Astrocyte (in vitro differentiated cells and primary cell): ENCODE measurements at regions not wholly inside any gene's neighbourhood (a gene's known extent, or its start where the extent isn't known, plus 50 kb on each side); places are given as distances from the start of the nearest gene placed in this dataset.

Source experiments
- DNase-seq: peaks from one replicate; pipeline ENCODE4 v3.0.0-alpha.2; 2010; ENCODE audit warnings: low read depth
- FAIRE-seq: peaks from 2 replicates; lab custom pipeline; 2011; peaks lifted over from hg19 to GRCh38; lab: Jason Lieb, UNC
- H2AFZ ChIP-seq: 2 replicates; pipeline ENCODE4 v1.6.0; 2012; ENCODE audit warnings: low read depth, low read length, inconsistent platforms
- H3K27ac ChIP-seq: 2 replicates; pipeline ENCODE4 v1.5.1; 2011; ENCODE audit warnings: low read depth, low read length, inconsistent platforms
- H3K27me3 ChIP-seq: 2 replicates; pipeline ENCODE4 v1.6.0; 2011; ENCODE audit warnings: low read length, inconsistent platforms; ENCODE audit not compliant: insufficient read depth
- H3K36me3 ChIP-seq: 2 replicates; pipeline ENCODE4 v1.5.1; 2011; ENCODE audit warnings: low read length, inconsistent platforms; ENCODE audit not compliant: insufficient read depth
- H3K4me1 ChIP-seq: 2 replicates; pipeline ENCODE4 v1.5.1; 2011; ENCODE audit warnings: low read length, inconsistent platforms; ENCODE audit not compliant: insufficient read depth
- H3K4me2 ChIP-seq: 2 replicates; pipeline ENCODE4 v1.6.0; 2012; ENCODE audit warnings: low read length, inconsistent platforms
- H3K4me3 ChIP-seq: 2 replicates; pipeline ENCODE4 v1.5.1; 2011; ENCODE audit warnings: low read depth, mild to moderate bottlenecking, low read length, inconsistent platforms; ENCODE audit not compliant: insufficient read depth
- H3K79me2 ChIP-seq: 2 replicates; pipeline ENCODE4 v1.6.0; 2012; ENCODE audit warnings: mild to moderate bottlenecking, low read length, inconsistent platforms; ENCODE audit not compliant: insufficient read depth
- H3K9ac ChIP-seq: 2 replicates; pipeline ENCODE4 v1.6.0; 2012; ENCODE audit warnings: mild to moderate bottlenecking, low read length, inconsistent platforms
- H3K9me3 ChIP-seq: 2 replicates; pipeline ENCODE4 v1.5.1; 2012; ENCODE audit warnings: low read depth, mild to moderate bottlenecking, low read length, inconsistent platforms; ENCODE audit not compliant: insufficient read depth
- H4K20me1 ChIP-seq: 2 replicates; pipeline ENCODE4 v1.6.0; 2012; ENCODE audit warnings: low read length, inconsistent platforms; ENCODE audit not compliant: insufficient read depth
- H3K27ac Mint-ChIP-seq: one replicate; pipeline ENCODE4 v1.8.0; 2021; ENCODE audit warnings: mild to moderate bottlenecking, mixed read lengths; ENCODE audit not compliant: unreplicated experiment
- H3K27me3 Mint-ChIP-seq: one replicate; pipeline ENCODE4 v1.8.0; 2021; ENCODE audit warnings: low read depth, mixed read lengths; ENCODE audit not compliant: unreplicated experiment
- H3K36me3 Mint-ChIP-seq: one replicate; pipeline ENCODE4 v1.8.0; 2021; ENCODE audit warnings: low read depth, mixed read lengths; ENCODE audit not compliant: unreplicated experiment
- H3K4me1 Mint-ChIP-seq: one replicate; pipeline ENCODE4 v1.8.0; 2021; ENCODE audit warnings: low read depth, mixed read lengths; ENCODE audit not compliant: unreplicated experiment
- H3K4me3 Mint-ChIP-seq: one replicate; pipeline ENCODE4 v1.8.0; 2021; ENCODE audit warnings: mild to moderate bottlenecking, moderate library complexity, mixed read lengths; ENCODE audit not compliant: unreplicated experiment
- H3K9me3 Mint-ChIP-seq: one replicate; pipeline ENCODE4 v1.8.0; 2021; ENCODE audit warnings: mild to moderate bottlenecking, mixed read lengths; ENCODE audit not compliant: unreplicated experiment
- EZH2 ChIP-seq: IDR thresholded peaks from 2 replicates; pipeline ENCODE4 v1.6.1; 2012; ENCODE audit warnings: mild to moderate bottlenecking, low read length, inconsistent platforms; ENCODE audit not compliant: insufficient read depth
- TF ChIP-seq, protein P1 (sequence below): IDR thresholded peaks from 2 replicates; pipeline ENCODE4 v1.5.1; 2011; ENCODE audit warnings: low read depth, mild to moderate bottlenecking, inconsistent platforms, low read length, moderate library complexity; ENCODE audit not compliant: insufficient read depth

- no peaks in the 10 kb centered on the region for H3K27me3 Mint-ChIP-seq
- no peak overlapping the region for H3K4me2 ChIP-seq
- H3K4me1 ChIP-seq, result no peaks in the 10 kb centered on the region
- no peak overlapping the region for H2AFZ ChIP-seq
- no peaks in the 10 kb centered on the region for H4K20me1 ChIP-seq
- no peaks in the 10 kb centered on the region for H3K4me1 Mint-ChIP-seq
- FAIRE-seq (no peak), DNase-seq (no peak)
- H3K9me3 ChIP-seq, result no peaks in the 10 kb centered on the region
- H3K9me3 Mint-ChIP-seq, result peaks cover 8% of the 10 kb centered on the region
- H3K27ac ChIP-seq, result no peak overlapping the region
- H3K27me3 ChIP-seq, result no peaks in the 10 kb centered on the region
- no peak overlapping the region for H3K4me3 ChIP-seq
- H3K9ac ChIP-seq, result no peak overlapping the region
- H3K36me3 Mint-ChIP-seq, result no peaks in the 10 kb centered on the region
- no peaks in the 10 kb centered on the region for H3K79me2 ChIP-seq
- H3K27ac Mint-ChIP-seq, result no peak overlapping the region
- no peak for TF ChIP-seq EZH2
- TF ChIP-seq, protein P1, sequence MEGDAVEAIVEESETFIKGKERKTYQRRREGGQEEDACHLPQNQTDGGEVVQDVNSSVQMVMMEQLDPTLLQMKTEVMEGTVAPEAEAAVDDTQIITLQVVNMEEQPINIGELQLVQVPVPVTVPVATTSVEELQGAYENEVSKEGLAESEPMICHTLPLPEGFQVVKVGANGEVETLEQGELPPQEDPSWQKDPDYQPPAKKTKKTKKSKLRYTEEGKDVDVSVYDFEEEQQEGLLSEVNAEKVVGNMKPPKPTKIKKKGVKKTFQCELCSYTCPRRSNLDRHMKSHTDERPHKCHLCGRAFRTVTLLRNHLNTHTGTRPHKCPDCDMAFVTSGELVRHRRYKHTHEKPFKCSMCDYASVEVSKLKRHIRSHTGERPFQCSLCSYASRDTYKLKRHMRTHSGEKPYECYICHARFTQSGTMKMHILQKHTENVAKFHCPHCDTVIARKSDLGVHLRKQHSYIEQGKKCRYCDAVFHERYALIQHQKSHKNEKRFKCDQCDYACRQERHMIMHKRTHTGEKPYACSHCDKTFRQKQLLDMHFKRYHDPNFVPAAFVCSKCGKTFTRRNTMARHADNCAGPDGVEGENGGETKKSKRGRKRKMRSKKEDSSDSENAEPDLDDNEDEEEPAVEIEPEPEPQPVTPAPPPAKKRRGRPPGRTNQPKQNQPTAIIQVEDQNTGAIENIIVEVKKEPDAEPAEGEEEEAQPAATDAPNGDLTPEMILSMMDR, result no peak
- H3K36me3 ChIP-seq, result no peaks in the 10 kb centered on the region
- H3K4me3 Mint-ChIP-seq, result no peak overlapping the region
Measured at GRCh38 chr12:66765204-66765603, 86.3 kb upstream of the GRIP1 start.

- Histone ChIP-seq H3K4me3 (no peak overlapping the region), H3K27ac (no peak overlapping the region), H3K36me3 (no peaks in the 10 kb centered on the region), H3K4me1 (no peaks in the 10 kb centered on the region), H3K79me2 (no peaks in the 10 kb centered on the region), H3K9me3 (no peaks in the 10 kb centered on the region), H3K27me3 (no peaks in the 10 kb centered on the region), H4K20me1 (no peaks in the 10 kb centered on the region), H2AFZ (no peak overlapping the region), H3K9ac (no peak overlapping the region), H3K4me2 (no peak overlapping the region)
- Mint-ChIP-seq H3K4me3 (no peak overlapping the region), H3K4me1 (no peaks in the 10 kb centered on the region), H3K27me3 (no peaks in the 10 kb centered on the region), H3K27ac (no peak overlapping the region), H3K36me3 (no peaks in the 10 kb centered on the region), H3K9me3 (no peaks in the 10 kb centered on the region)
- no peak for TF ChIP-seq EZH2
- TF ChIP-seq, protein P1, result no peak
- no peak for FAIRE-seq
- DNase-seq, result no peak
Measured at GRCh38 chr12:66767536-66767935, 88.7 kb upstream of the GRIP1 start.

GRCh38 chr12:66768293-66768692 lies 89.4 kb upstream of the GRIP1 start:
- no peak for TF ChIP-seq EZH2
- TF ChIP-seq, protein P1, result no peak
- Histone ChIP-seq H3K79me2 (no peaks in the 10 kb centered on the region), H3K27ac (no peak overlapping the region), H4K20me1 (no peaks in the 10 kb centered on the region), H3K4me2 (no peak overlapping the region), H3K4me3 (no peak overlapping the region), H3K9ac (no peak overlapping the region), H3K4me1 (no peaks in the 10 kb centered on the region), H3K27me3 (no peaks in the 10 kb centered on the region), H3K36me3 (no peaks in the 10 kb centered on the region), H2AFZ (no peak overlapping the region), H3K9me3 (no peaks in the 10 kb centered on the region)
- FAIRE-seq, result no peak
- Mint-ChIP-seq H3K27me3 (no peaks in the 10 kb centered on the region), H3K9me3 (no peaks in the 10 kb centered on the region), H3K4me3 (no peak overlapping the region), H3K4me1 (no peaks in the 10 kb centered on the region), H3K27ac (no peak overlapping the region), H3K36me3 (no peaks in the 10 kb centered on the region)
- no peak for DNase-seq
